Right kidney (tissue), 1 donor: ENCODE measurements at regions not wholly inside any gene's neighbourhood (a gene's known extent, or its start where the extent isn't known, plus 50 kb on each side); places are given as distances from the start of the nearest gene placed in this dataset.

Source experiments
- DNase-seq: peaks from one replicate; pipeline ENCODE4 v3.0.0-alpha.2; 2016

GRCh38 chr1:98021126-98021525 lies 100.3 kb upstream of the DPYD start:
- no peak for DNase-seq

- DNase-seq, result no peak
Observed at GRCh38 chr1:98019747-98020146, 98.9 kb upstream of the DPYD start.

DNA sequence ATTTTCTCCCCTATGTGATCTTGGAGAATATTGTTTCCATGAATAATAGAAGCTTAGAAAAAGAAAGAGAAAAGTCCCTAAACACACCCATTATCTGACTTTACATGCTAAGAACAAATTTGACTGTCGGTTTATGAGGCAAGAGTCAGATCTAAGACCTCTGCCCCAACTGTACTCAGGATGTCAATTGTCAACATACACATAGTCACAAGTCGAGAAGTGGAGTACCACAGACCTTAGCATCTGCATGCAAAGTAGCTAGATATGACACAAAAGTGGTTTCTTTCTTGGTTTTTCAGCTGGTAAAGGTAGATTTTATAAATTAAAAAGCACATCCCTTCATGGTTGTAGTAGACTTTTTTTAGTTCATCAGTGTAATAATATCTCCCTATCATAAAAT lies 97.2 kb upstream of the DPYD start:
- DNase-seq, result no peak

DNA sequence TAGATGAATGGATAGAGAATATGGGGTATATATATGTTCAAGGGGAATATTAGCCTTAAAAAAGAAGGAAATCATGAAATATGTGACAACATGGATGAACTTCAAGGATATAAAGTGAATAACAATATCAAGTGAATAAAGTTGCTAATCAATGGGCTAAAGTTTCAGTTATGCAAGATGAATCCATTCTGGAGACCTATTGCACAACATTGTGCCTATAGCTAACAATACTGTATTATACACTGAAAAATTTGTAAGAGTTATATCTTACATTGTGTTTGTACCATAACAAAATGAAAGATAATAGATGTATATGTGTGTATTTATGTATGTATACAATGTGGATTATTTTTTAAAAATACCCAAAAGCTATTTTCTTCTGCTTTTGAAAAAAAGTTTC lies 96.3 kb upstream of the DPYD start:
- no peak for DNase-seq

DNA sequence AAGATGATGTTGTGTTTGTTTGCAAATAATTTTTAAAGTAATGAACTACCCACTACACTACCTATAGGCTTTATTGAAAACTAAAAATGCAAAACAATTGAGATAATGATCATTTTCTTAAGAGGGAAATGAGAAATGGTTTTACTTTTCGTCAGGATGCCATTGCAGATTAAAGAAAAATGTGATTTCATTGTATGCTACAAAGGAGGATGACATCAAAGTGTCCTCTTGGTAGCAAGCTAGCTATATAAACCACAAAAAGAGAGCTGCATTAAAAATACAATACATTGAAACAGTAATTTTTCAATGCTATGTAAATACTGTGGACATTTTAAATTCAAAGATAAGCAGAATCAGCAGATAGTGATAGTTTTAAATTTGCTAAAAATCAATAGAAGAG lies 87.5 kb upstream of the DPYD start:
- DNase-seq, result no peak

DNA sequence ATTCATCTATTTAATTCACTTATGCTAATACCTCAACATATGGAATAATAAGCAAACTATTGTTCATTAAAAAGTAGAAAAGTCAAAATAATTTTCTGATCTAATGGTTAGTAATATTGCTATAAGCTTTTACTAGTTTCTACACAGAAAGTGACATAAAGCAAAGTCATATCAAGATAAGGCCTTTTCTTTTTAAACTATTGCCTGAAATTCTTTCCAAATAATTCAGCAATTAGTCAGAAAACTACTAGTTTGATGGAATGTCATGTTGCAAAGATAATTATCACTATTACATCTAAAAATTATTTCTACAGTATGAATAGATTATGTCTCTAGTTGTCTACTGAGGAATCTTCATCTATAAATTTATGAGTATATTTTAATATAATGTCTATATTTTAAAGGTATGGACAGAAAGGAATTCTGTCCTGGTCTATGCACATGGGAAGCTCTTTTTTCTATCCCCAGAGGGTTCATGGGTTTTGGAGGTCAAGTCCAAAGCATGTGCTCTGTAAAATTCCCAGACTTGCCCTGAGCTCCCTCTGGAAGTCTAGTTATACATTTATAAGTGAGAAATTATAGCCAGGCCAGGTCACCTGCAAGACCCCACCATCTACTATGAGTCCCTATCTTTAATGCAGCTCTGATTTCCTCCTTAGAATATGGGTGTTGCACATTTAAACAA lies 84.6 kb upstream of the DPYD start:
- DNase-seq, result no peak

GRCh38 chr1:98003442-98003841 lies 82.6 kb upstream of the DPYD start:
- no peak for DNase-seq

DNA sequence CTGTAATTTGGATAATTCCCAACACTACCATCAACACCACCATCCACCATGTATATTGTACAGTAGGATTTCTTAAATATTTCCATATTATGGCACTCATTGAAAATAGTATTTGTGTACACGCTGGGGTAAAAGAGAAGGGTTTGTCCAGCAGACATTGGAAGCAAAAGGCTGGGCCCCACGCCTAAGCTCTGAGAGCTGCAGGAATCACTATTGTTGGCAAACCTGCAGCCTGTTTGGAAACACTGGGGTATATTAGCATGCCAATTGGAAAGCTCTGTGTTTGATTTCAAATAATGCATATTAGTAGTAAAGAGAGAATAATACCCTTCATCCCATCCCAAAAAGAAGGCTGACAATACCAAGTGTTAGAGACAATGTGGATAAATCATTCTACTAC lies 81.5 kb upstream of the DPYD start:
- no peak for DNase-seq

DNA sequence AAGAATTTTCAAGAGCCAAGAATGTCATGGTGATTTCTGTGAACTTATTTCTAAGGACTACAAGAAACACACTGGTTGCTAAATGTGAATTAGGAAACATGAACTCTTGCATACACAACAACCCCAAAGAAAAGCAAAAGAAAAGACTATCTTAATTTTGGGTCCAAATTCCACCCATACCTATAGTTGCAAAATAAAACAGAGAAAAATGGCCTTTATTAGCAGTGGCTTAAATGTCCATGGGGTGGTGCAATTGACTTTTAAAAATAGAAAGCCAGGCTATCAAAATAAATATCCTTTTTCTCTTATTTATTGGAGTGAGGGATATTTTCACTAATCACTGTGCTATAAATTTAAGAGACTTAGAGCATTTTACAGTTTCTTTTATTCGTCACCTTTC lies 80.9 kb upstream of the DPYD start:
- no peak for DNase-seq

DNA sequence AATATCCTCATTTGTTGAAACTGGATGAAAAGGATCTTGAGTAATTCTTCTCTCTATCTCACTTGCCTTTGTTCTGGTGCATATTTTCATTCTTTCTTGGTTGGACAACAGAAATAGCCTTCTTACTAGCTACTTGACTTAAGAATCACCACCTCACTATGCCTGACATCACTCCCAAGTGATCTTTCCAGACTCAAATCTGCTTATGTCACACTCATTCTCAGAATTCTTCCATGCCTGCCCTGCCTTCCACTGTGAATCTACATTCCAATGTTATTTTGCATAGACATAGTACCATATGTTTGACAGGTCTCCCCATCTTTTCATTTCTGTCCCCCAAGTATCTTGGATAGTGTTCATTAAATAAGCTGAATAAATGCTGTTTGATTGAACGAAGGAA lies 78.5 kb upstream of the DPYD start:
- no peak for DNase-seq

DNA sequence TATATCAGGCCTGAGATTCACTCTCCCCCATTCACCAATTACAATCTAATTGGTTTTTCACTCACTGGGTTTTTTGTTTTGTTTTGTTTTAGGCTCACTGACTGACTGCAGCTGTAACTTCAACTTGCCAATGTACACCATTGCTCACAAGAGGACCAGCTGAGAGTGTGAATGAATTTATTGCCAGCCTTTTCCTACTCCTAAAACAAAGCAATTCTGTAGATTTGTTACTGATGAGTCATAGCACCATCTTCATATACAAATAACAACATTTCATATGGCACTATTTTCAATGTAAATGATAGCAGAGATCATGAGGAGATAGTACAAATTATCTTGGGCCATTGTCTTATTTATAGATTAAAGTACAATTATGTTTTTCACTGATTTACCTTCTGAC lies 76.0 kb upstream of the DPYD start:
- no peak for DNase-seq

DNA sequence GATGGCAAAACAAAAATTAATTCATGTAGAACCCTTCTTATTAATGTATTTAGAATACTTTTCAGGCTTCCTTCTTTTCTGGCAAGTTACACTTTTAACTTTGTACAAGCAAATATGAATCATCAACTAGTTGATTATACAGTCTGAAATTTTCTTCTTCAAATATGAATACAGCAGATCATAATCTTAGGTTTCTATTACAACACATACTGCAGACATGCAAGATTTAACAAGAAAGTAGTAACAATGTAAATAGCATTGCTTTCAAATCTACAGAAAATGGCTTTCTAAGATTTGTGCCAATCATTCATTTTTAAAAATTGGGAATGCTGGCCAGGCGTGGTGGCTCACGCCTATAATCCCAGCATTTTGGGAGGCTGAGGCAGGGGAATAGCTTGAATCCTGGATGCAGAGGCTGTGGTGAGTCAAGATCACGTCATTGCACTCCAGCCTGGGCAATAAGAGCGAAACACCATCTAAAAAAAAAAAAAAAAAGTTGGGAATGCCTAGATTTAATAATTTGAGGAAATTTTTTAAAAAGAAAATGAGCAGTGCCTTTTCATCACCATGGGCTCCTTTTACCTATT lies 68.4 kb upstream of the DPYD start:
- no peak for DNase-seq

- DNase-seq, result no peak
Observed at GRCh38 chr1:97986041-97987005, 65.5 kb upstream of the DPYD start.

GRCh38 chr1:97983126-97983525 lies 62.3 kb upstream of the DPYD start:
- DNase-seq, result no peak

DNA sequence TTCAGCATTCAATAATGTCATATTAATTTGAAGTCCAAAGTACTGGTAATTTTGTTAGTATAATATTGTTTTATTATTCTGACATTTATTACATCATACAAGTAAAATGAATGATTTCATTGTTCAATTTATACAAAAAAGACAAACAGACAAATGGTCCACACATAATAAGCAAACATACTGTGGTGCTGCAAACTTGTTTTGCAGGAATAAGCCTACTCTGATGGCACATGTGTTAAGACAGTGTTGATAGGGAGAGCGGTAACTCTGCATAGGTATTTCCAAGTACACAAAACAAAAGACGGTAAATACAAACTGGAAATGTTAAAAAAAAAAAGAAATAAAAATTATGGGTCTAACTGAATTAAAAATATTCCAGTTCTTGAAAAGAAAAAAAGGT lies 59.7 kb upstream of the DPYD start:
- no peak for DNase-seq

DNA sequence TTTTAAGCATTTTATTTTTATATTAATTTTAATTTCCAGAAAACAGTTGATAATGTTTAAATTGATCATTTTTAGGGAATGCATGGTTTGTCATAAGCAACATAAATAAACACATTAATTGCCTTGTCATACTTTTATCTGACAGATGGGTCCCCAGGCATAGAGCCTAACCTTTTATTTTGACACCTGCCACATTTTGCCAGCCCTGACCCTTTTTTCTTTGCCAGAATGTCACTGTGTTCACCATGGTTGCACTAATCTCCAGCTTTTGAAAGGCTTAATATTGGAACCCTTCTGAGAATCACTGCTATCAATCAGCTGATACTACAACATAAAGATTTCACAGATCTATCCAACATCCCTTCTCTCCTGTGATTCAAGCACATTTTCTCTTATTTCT lies 56.0 kb upstream of the DPYD start:
- no peak for DNase-seq
